ENCODE measurements at regions not wholly inside any gene's neighbourhood (a gene's known extent, or its start where the extent isn't known, plus 50 kb on each side); places are given as distances from the start of the nearest gene placed in this dataset.
"Not testable (repeated sequence)": the region's sequence is repeated elsewhere in the genome, so short reads cannot be mapped to it uniquely, and the experiment has no call there.

- not testable (repeated sequence) for H3K9ac ChIP-seq (ENCODE audit: insufficient read length, low read depth); H3K9me3 ChIP-seq (ENCODE audit: insufficient read depth, low read length); H3K4me1 ChIP-seq (ENCODE audit: insufficient read depth, insufficient read length); H3K27me3 ChIP-seq (ENCODE audit: insufficient read depth, insufficient read length); DNase-seq (ENCODE audit: low read depth, low spot score); H3K4me3 ChIP-seq (ENCODE audit: insufficient read length, low read depth); H3K36me3 ChIP-seq (ENCODE audit: insufficient read depth, insufficient read length, low read length)
Measured at GRCh38 chr16:18146601-18147142, 189.9 kb downstream of the NPIPA8 start.

GRCh38 chr16:18142066-18142465 lies 194.5 kb downstream of the NPIPA8 start:
- not testable (repeated sequence) for DNase-seq (ENCODE audit: low read depth, low spot score); H3K4me3 ChIP-seq (ENCODE audit: insufficient read length, low read depth); H3K36me3 ChIP-seq (ENCODE audit: insufficient read depth, insufficient read length, low read length); H3K9me3 ChIP-seq (ENCODE audit: insufficient read depth, low read length); H3K27me3 ChIP-seq (ENCODE audit: insufficient read depth, insufficient read length); H3K4me1 ChIP-seq (ENCODE audit: insufficient read depth, insufficient read length); H3K9ac ChIP-seq (ENCODE audit: insufficient read length, low read depth)

DNA sequence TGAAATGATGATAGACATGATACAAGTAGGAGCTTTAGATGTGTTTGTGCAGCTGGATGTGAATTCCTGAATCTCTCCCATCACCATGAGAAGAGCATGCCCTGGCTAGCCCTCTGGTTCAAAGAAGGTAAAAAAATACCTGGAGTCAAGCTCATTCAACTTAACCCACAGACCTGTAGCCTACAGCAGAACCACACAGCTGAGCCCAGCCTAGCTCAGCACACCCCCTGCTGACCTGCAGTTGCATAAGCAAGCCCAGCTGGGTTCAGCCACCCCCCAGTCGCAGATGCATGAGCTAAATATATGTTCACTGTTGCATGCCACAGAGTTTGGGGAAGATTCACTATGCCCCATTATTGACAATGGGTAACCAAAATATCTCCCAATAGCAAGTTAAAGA lies 200.2 kb downstream of the NPIPA8 start:
- not testable (repeated sequence) for DNase-seq (ENCODE audit: low read depth, low spot score); H3K36me3 ChIP-seq (ENCODE audit: insufficient read depth, insufficient read length, low read length); H3K9me3 ChIP-seq (ENCODE audit: insufficient read depth, low read length); H3K27me3 ChIP-seq (ENCODE audit: insufficient read depth, insufficient read length); H3K4me3 ChIP-seq (ENCODE audit: insufficient read length, low read depth); H3K9ac ChIP-seq (ENCODE audit: insufficient read length, low read depth); H3K4me1 ChIP-seq (ENCODE audit: insufficient read depth, insufficient read length)

DNA sequence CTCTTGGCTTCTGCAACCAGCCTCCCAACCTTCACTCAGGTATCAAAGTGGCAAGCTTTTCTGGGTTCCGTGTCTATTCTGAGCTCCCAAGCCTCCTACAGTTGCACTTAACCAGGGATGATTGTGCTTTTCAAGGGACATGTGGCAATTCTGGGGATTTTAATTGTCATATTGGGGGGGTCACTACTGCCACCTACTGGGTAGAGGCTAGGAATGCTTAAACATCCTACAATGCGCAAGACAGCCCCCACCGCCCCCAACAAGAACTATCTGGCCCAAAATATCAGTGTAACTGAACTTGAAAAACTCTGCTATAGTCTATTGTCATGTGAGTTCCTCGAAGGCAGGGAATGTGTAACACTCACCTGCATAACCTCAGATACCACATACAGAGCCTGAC lies 201.5 kb downstream of the NPIPA8 start:
- not testable (repeated sequence) for DNase-seq (ENCODE audit: low read depth, low spot score); H3K27me3 ChIP-seq (ENCODE audit: insufficient read depth, insufficient read length); H3K4me1 ChIP-seq (ENCODE audit: insufficient read depth, insufficient read length); H3K9ac ChIP-seq (ENCODE audit: insufficient read length, low read depth); H3K4me3 ChIP-seq (ENCODE audit: insufficient read length, low read depth); H3K36me3 ChIP-seq (ENCODE audit: insufficient read depth, insufficient read length, low read length); H3K9me3 ChIP-seq (ENCODE audit: insufficient read depth, low read length)

DNA sequence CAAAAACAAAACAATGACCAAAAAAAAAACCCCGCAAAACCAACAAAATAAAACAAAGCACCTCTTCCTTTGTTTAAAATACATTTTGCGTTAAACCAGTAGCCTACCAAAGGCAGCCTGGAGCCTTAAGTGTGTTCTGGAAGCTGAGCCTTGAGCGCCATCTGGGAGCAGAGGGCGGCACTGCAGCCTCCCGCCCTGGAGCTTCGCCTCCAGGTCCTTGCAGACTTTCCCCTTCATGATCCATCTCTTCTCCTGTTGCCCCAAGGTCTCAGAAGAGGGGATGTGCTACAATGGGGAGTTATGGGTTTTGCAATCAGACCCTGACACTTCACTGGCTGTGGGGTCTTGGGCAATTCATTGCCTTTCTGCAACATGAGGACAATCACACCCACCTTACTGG lies 204.9 kb downstream of the NPIPA8 start:
- H3K4me3 ChIP-seq (ENCODE audit: insufficient read length, low read depth); H3K27me3 ChIP-seq (ENCODE audit: insufficient read depth, insufficient read length); H3K36me3 ChIP-seq (ENCODE audit: insufficient read depth, insufficient read length, low read length); H3K9me3 ChIP-seq (ENCODE audit: insufficient read depth, low read length); H3K4me1 ChIP-seq (ENCODE audit: insufficient read depth, insufficient read length); DNase-seq (ENCODE audit: low read depth, low spot score); H3K9ac ChIP-seq (ENCODE audit: insufficient read length, low read depth): not testable (repeated sequence)

DNA sequence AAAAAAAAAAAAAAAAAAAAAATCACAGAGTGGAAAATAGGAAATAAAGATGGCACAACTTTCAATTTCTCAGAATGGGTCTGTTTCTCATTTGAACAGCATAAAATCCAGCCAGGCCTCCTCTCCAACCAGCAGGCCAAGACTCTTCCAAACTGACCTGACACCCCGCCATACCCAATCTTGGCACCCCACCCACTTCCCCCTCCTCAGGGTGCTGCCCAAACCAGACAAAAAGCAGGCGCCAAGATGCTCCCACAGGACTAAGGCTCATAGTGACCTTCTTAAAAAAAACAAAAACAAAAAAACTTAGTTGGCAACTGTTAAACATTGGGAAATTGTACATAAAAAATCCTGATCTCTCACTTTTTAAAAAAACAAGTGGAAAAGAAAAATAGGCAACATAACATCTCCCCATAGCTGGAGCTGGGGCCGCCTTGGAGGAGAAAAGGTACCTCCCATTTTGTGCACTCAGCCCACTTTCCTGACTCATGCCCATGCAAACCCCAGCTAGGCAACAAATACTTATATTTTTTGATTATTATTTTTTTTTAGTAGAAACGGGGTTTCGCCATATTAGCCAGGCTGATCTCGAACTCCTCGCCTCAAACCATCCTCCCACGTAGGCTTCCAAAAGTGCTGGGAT lies 205.9 kb downstream of the NPIPA8 start:
- H3K4me3 ChIP-seq (ENCODE audit: insufficient read length, low read depth); H3K9ac ChIP-seq (ENCODE audit: insufficient read length, low read depth): not testable (repeated sequence)

GRCh38 chr16:18127033-18127432 lies 209.5 kb downstream of the NPIPA8 start:
- H3K9ac ChIP-seq (ENCODE audit: insufficient read length, low read depth); H3K9me3 ChIP-seq (ENCODE audit: insufficient read depth, low read length); H3K27me3 ChIP-seq (ENCODE audit: insufficient read depth, insufficient read length); DNase-seq (ENCODE audit: low read depth, low spot score); H3K4me3 ChIP-seq (ENCODE audit: insufficient read length, low read depth); H3K36me3 ChIP-seq (ENCODE audit: insufficient read depth, insufficient read length, low read length); H3K4me1 ChIP-seq (ENCODE audit: insufficient read depth, insufficient read length): not testable (repeated sequence)

More for the DNA sequence above, 205.9 kb downstream of the NPIPA8 start:
- DNase-seq (ENCODE audit: low read depth, low spot score); H3K4me1 ChIP-seq (ENCODE audit: insufficient read depth, insufficient read length); H3K27me3 ChIP-seq (ENCODE audit: insufficient read depth, insufficient read length); H3K9me3 ChIP-seq (ENCODE audit: insufficient read depth, low read length); H3K36me3 ChIP-seq (ENCODE audit: insufficient read depth, insufficient read length, low read length): not testable (repeated sequence)

DNA sequence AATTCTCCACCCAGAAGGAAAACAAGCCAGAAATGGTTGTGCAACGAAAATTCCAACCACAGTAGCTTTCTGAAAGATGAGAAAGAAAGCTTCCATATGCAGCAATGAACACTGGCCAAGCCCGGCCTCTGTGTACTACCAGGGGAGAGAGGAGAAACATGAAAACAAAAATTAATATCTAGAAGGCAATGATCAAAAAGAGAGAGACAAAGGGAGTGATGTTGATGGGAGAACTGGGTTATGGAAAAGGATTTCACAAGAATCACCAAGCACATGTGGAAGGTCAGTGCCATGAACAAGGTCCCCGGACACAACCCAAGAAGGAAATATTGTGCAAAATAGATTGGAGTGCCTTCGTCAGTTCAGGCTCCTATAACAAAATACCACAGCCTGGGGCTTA lies 217.4 kb downstream of the NPIPA8 start:
- H3K4me1 ChIP-seq (ENCODE audit: insufficient read depth, insufficient read length); DNase-seq (ENCODE audit: low read depth, low spot score); H3K9me3 ChIP-seq (ENCODE audit: insufficient read depth, low read length); H3K9ac ChIP-seq (ENCODE audit: insufficient read length, low read depth); H3K27me3 ChIP-seq (ENCODE audit: insufficient read depth, insufficient read length); H3K4me3 ChIP-seq (ENCODE audit: insufficient read length, low read depth); H3K36me3 ChIP-seq (ENCODE audit: insufficient read depth, insufficient read length, low read length): not testable (repeated sequence)

DNA sequence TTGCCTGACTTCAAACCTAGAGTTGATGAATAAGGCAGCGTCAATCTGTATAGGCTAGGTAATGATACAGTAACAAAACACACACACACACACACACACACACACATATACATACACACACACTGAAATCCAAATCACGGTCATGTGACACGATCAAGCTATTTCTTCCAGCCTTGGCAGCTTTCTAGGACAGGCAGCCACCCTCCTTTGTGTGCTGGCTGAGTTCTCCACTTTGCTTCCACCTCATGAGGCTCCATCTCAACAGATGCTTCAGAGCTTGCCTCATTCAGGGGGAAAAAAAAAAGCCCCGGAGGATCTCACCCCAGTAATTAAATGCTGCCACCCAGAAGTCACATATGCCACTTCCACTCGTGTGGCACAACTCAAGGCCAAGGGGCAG lies 217.9 kb downstream of the NPIPA8 start:
- not testable (repeated sequence) for H3K4me1 ChIP-seq (ENCODE audit: insufficient read depth, insufficient read length); H3K9me3 ChIP-seq (ENCODE audit: insufficient read depth, low read length); H3K27me3 ChIP-seq (ENCODE audit: insufficient read depth, insufficient read length); H3K9ac ChIP-seq (ENCODE audit: insufficient read length, low read depth); DNase-seq (ENCODE audit: low read depth, low spot score); H3K36me3 ChIP-seq (ENCODE audit: insufficient read depth, insufficient read length, low read length); H3K4me3 ChIP-seq (ENCODE audit: insufficient read length, low read depth)

DNA sequence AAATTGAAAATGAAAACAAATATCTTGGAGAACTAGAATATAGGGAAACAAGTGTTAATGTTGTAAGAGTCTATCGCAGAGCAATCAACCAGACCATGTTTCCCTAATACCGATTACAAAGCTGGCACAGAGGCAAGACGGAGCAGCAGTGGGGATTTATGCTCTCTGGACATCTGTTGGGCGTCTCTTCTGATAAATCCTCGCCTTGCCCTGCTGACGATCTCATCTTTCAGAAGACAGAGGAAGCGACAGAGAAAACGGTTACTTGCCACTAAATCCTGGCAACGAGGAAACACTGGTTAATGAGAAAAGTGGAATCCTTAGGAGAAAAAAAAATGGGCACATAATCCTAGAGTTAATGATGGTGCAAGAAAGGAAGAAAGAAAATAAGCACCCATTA lies 218.5 kb downstream of the NPIPA8 start:
- not testable (repeated sequence) for H3K4me3 ChIP-seq (ENCODE audit: insufficient read length, low read depth); H3K4me1 ChIP-seq (ENCODE audit: insufficient read depth, insufficient read length); DNase-seq (ENCODE audit: low read depth, low spot score); H3K9me3 ChIP-seq (ENCODE audit: insufficient read depth, low read length); H3K36me3 ChIP-seq (ENCODE audit: insufficient read depth, insufficient read length, low read length); H3K9ac ChIP-seq (ENCODE audit: insufficient read length, low read depth); H3K27me3 ChIP-seq (ENCODE audit: insufficient read depth, insufficient read length)

GRCh38 chr16:18104412-18104811 lies 232.1 kb downstream of the NPIPA8 start:
- not testable (repeated sequence) for H3K36me3 ChIP-seq (ENCODE audit: insufficient read depth, insufficient read length, low read length); H3K4me1 ChIP-seq (ENCODE audit: insufficient read depth, insufficient read length); DNase-seq (ENCODE audit: low read depth, low spot score); H3K27me3 ChIP-seq (ENCODE audit: insufficient read depth, insufficient read length); H3K4me3 ChIP-seq (ENCODE audit: insufficient read length, low read depth); H3K9me3 ChIP-seq (ENCODE audit: insufficient read depth, low read length); H3K9ac ChIP-seq (ENCODE audit: insufficient read length, low read depth)

DNA sequence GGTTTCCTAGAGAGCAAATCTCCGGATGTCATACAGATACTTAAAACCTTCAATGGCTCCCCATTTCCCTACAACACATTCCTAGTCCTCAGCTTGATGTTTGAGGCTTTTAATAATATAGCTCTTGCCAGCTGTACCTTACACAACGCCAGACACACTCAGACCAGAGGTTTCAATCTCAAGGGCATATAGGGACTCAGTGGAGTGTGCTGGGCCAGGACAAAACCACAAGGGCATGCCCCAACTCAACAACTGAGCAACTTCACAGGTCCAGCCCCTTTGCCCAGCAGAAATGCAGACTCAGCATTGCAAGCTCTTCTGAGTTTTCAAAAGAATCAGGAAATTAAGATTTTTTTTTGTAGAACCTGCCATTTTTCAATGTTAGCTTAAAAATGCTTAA lies 235.5 kb downstream of the NPIPA8 start:
- not testable (repeated sequence) for H3K27me3 ChIP-seq (ENCODE audit: insufficient read depth, insufficient read length); DNase-seq (ENCODE audit: low read depth, low spot score); H3K36me3 ChIP-seq (ENCODE audit: insufficient read depth, insufficient read length, low read length); H3K9ac ChIP-seq (ENCODE audit: insufficient read length, low read depth); H3K4me3 ChIP-seq (ENCODE audit: insufficient read length, low read depth); H3K4me1 ChIP-seq (ENCODE audit: insufficient read depth, insufficient read length); H3K9me3 ChIP-seq (ENCODE audit: insufficient read depth, low read length)
